HG03139 (cell line): ENCODE measurements at regions not wholly inside any gene's neighbourhood (a gene's known extent, or its start where the extent isn't known, plus 50 kb on each side); places are given as distances from the start of the nearest gene placed in this dataset.
"Not testable (repeated sequence)": the region's sequence is repeated elsewhere in the genome, so short reads cannot be mapped to it uniquely, and the experiment has no call there.

Experiments used
- ATAC-seq: cut with Tn5 transposase; IDR thresholded peaks from one replicate; pipeline ENCODE4 v1.9.1; 2021; ENCODE audit not compliant: unreplicated experiment

GRCh38 chr9:26669701-26670670, 222.6 kb downstream of the CAAP1 start:
- no peak for ATAC-seq

DNA sequence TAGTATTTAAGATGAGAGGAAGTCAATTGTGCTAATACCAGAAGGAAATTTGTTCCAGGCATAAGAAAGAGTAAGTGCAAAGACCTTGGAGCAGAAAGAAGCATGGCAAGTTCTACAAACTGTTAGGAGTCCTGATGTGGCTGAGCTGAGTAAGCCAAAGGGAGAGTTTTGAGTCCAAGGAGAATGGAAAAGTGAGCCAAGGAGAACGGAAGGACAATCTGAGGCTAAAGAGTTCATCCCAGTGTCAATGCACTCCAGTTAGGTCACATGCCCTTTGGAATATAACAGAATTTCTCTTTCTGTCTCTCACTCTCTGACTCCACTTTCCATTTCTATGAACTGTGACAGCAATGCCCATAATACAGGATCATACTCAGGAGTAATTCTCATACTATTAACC, 224.7 kb downstream of the CAAP1 start:
- no peak for ATAC-seq

GRCh38 chr9:26665666-26666065, 226.9 kb downstream of the CAAP1 start:
- no peak for ATAC-seq

DNA sequence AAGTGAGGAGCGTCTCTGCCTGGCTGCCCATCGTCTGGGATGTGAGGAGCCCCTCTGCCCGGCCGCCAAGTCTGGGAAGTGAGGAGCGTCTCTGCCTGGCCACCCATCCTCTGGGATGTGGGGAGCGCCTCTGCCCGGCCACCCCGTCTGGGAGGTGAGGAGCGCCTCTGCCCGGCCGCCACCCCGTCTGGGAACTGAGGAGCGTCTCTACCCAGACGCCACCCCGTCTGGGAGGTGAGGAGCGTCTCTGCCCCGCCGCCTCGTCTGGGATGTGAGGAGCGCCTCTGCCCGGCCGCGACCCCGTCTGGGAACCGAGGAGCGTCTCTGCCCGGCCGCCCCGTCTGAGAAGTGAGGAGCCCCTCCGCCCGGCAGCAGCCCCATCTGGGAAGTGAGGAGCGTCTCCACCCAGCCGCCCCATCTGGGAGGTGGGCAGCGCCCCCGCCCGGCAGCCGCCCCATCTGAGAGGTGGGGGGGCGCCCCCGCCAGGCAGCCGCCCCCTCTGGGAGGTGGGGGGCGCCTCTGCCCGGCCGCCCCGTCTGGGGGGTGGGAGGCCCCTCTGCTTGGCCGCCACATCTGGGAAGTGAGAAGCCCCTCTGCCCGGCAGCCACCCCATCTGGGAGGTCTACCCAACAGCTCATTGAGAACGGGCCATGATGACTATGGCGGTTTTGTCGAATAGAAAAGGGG, 228.4 kb downstream of the CAAP1 start:
- ATAC-seq = not testable (repeated sequence)

DNA sequence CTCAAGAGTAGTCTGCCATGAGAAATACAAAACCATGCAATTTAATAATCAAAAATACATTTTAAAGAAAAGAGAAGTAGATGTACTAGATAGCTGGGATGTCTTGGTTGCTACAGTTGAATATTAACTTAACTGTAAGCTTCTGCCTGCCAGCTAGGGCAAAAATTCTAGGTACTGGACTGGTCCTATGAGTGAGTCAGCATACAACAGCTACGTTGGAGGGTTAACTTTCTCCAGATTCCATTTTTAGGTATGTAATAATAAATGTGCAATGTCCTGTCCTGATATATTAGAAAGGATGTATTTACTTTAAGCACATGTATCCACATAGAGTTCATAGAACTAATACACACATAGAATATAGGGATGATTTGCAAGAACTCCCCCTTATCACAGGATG, 230.1 kb downstream of the CAAP1 start:
- ATAC-seq = no peak

DNA sequence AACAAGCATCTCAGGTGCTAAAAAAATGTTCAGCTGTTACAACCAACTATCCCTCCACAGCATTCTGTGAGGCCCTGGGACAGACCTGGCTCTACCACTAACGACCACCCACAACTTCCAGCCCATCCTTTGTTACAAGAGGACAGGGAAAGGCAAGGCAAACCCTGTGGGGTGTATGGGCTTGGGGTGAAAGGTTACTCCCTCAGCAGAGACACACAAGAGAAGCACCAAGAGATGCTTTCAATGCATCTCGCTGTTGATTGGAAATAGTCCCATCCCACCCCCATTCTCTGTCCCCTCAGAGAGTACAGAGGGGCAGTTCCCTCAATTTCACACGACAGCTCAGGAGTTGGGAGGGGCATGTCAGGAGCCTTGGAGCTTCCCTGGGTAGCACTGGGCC, 234.1 kb downstream of the CAAP1 start:
- no peak for ATAC-seq

- no peak for ATAC-seq
Observed at GRCh38 chr9:26657958-26658357, 234.6 kb downstream of the CAAP1 start.

GRCh38 chr9:26656003-26656870, 236.4 kb downstream of the CAAP1 start:
- no peak for ATAC-seq

- ATAC-seq = no peak
Observed at GRCh38 chr9:26655166-26655565, 237.4 kb downstream of the CAAP1 start.

- no peak for ATAC-seq
Observed at GRCh38 chr9:26650325-26650724, 242.3 kb downstream of the CAAP1 start.

GRCh38 chr9:26643826-26644225, 248.8 kb downstream of the CAAP1 start:
- ATAC-seq = no peak

GRCh38 chr9:26639761-26640160, 252.8 kb downstream of the CAAP1 start:
- ATAC-seq = no peak

GRCh38 chr9:26637101-26637500, 255.5 kb downstream of the CAAP1 start:
- ATAC-seq = no peak

GRCh38 chr9:26613851-26614350, 278.7 kb downstream of the CAAP1 start:
- not testable (repeated sequence) for ATAC-seq

GRCh38 chr9:26612211-26612610, 280.4 kb downstream of the CAAP1 start:
- ATAC-seq = no peak

DNA sequence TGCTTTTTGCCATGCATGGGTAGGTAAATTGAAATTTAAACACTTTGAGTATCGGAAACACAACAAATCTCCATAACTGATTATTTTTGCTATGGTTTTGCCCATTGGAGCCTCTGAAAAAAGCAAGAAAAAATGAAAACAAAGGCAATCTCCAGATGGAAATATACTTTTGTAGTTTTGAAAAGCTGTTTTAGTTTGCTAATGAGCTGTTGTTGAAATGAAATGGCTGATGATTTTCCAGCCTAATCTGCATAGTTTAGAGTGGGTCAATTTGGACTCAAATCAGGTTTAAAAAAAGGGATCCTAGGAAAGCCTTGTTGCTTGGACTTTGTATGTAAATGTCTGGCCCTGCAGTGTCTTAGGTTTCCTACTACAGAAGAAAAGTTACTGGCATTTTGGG, 285.8 kb downstream of the CAAP1 start:
- no peak for ATAC-seq

DNA sequence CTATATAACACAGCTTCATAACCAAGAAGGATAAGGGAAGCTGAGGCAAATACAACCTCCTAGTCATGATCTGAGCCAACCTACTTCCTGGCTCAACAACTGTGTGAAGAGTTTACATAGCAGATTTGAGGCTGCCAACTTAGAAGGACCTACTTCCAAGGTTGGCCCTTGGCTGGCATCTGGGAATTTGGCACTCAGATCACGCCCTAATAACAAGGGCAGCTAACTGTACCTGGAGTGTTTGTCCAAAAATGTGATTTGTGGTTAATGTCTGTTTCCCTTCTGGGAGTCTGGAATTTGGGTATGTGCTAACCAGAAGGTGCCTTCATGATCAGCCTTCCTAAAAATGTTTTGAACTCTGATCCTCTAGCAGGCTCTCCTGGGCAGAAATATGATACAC, 287.2 kb downstream of the CAAP1 start:
- ATAC-seq = no peak

DNA sequence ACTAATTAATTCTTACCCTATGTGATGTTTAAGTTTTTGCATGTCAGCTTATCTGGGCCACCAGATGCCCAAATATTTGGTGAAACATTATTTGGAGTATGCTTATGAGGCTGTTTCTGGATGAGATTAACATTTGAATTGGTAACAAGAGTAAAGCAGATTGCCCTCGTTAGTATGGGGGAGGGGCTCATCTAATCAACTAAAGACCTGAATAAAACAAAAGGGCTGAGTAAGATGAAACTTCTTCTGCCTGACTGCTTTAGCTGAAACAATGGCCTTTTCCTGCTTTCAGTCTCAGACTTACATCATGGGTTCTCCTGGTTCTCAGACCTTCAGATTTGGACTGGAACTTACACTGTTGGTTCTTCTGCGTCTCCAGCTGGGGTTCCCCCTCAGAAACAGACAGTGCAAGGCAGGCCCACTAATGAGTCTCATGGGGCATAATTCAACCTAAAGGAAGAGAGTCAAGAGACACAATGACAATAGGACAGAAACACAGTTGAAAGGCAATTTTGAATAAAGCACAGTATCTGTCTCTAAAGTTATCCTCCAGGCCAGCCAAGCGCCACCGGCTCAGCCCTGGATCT, 288.4 kb downstream of the CAAP1 start:
- no peak for ATAC-seq

GRCh38 chr9:26603617-26604016, 289.0 kb downstream of the CAAP1 start:
- no peak for ATAC-seq

GRCh38 chr9:26597542-26598149, 295.0 kb downstream of the CAAP1 start:
- ATAC-seq = no peak
